IMR-90 (cell line): ENCODE measurements at regions not wholly inside any gene's neighbourhood (a gene's known extent, or its start where the extent isn't known, plus 50 kb on each side); places are given as distances from the start of the nearest gene placed in this dataset.

Experiments used
- ATAC-seq: fragments of 200-7000 bp; cut with Tn5 transposase; 2 replicates; pipeline ENCODE4 v1.9.1; 2020; ENCODE audit warnings: low read depth, mild to moderate bottlenecking, moderate library complexity
- BruUV-seq: library from RNA; stranded (reverse); fragments of 400-500 nt; replicated peaks from 2 replicates; lab custom pipeline; 2021; lab: Mats Ljungman, UMichigan
- CTCF ChIA-PET: fragments of 300-600 bp; formaldehyde crosslinking; extraction: SDS; loops from one replicate; lab custom pipeline; 2021; ENCODE audit warnings: antibody characterized with exemption; lab: Yijun Ruan, JAX
- POLR2A ChIA-PET: fragments of 300-600 bp; sonication (Branson Sonifier 250); formaldehyde crosslinking; loops from one replicate; lab custom pipeline; 2022; ENCODE audit warnings: antibody characterized with exemption; ENCODE audit not compliant: unreplicated experiment; lab: Charles Lee
- DNase-seq: peaks from one replicate; pipeline ENCODE4 v3.0.0; 2013
- H2AFZ ChIP-seq: replicated peaks from 2 replicates; pipeline ENCODE3; 2013; ENCODE audit warnings: low read length, mild to moderate bottlenecking; ENCODE audit not compliant: poor library complexity
- H2AK5ac ChIP-seq: 2 replicates; pipeline ENCODE4 v1.6.1; 2013; ENCODE audit warnings: low read depth, low read length, inconsistent platforms
- H2AK9ac ChIP-seq: replicated peaks from 2 replicates; pipeline ENCODE3; 2013; ENCODE audit warnings: mild to moderate bottlenecking, low read depth, low read length, moderate library complexity; ENCODE audit not compliant: poor library complexity
- H2BK120ac ChIP-seq: 2 replicates; pipeline ENCODE4 v1.6.1; 2013; ENCODE audit warnings: low read depth, low read length, inconsistent platforms
- H2BK15ac ChIP-seq: 3 replicates; pipeline ENCODE4 v1.6.1; 2013; ENCODE audit warnings: low read depth, low read length, inconsistent platforms
- H2BK20ac ChIP-seq: 2 replicates; pipeline ENCODE4 v1.6.1; 2013; ENCODE audit warnings: low read depth, mild to moderate bottlenecking, inconsistent platforms, low read length, moderate library complexity
- H2BK5ac ChIP-seq: 2 replicates; pipeline ENCODE4 v1.6.1; 2013; ENCODE audit warnings: mild to moderate bottlenecking, low read depth, low read length, inconsistent platforms; ENCODE audit not compliant: poor library complexity, severe bottlenecking
- H3K14ac ChIP-seq: replicated peaks from 2 replicates; pipeline ENCODE4 v1.6.1; 2013; ENCODE audit warnings: low read depth, low read length, inconsistent platforms
- H3K18ac ChIP-seq: 2 replicates; pipeline ENCODE4 v1.6.1; 2013; ENCODE audit warnings: low read depth, low read length, control low read depth
- H3K23ac ChIP-seq: 2 replicates; pipeline ENCODE4 v1.6.1; 2013; ENCODE audit warnings: low read depth, low read length, inconsistent platforms
- H3K27ac ChIP-seq: 2 replicates; pipeline ENCODE4 v1.5.1; 2013; ENCODE audit warnings: mild to moderate bottlenecking, control low read depth, low read length; ENCODE audit not compliant: insufficient read depth
- H3K27me3 ChIP-seq: 2 replicates; pipeline ENCODE4 v1.6.1; 2013; ENCODE audit warnings: low read length; ENCODE audit not compliant: control insufficient read depth, insufficient read depth
- H3K36me3 ChIP-seq: 2 replicates; pipeline ENCODE4 v1.6.1; 2013; ENCODE audit warnings: low read length, mixed read lengths; ENCODE audit not compliant: control insufficient read depth, insufficient read depth
- H3K4ac ChIP-seq: 2 replicates; pipeline ENCODE4 v1.6.1; 2013; ENCODE audit warnings: low read depth, low read length, inconsistent platforms
- H3K4me1 ChIP-seq: 2 replicates; pipeline ENCODE4 v1.6.1; 2013; ENCODE audit warnings: low read length, mixed read lengths; ENCODE audit not compliant: control insufficient read depth, insufficient read depth
- H3K4me2 ChIP-seq: 2 replicates; pipeline ENCODE4 v1.6.1; 2013; ENCODE audit warnings: low read depth, mild to moderate bottlenecking, control low read depth, low read length, moderate library complexity
- H3K4me3 ChIP-seq: 2 replicates; pipeline ENCODE4 v1.5.1; 2013; ENCODE audit warnings: low read depth, mild to moderate bottlenecking, control low read depth, low read length, moderate library complexity; ENCODE audit not compliant: insufficient read depth
- H3K56ac ChIP-seq: 2 replicates; pipeline ENCODE4 v1.6.1; 2013; ENCODE audit warnings: low read length, inconsistent platforms; ENCODE audit not compliant: insufficient read depth; ENCODE audit errors: extremely low read depth
- H3K79me1 ChIP-seq, 2 experiments: 2 replicates each; pipeline ENCODE4 v1.6.1; 2013; ENCODE audit warnings: low read length in 2 of 2, inconsistent platforms in 1 of 2, low read depth in 1 of 2
- H3K9ac ChIP-seq: 2 replicates; pipeline ENCODE4 v1.6.1; 2013; ENCODE audit warnings: low read depth, low read length, control low read depth
- H3K9me1 ChIP-seq: 2 replicates; pipeline ENCODE4 v1.6.1; 2013; ENCODE audit warnings: low read length, inconsistent platforms; ENCODE audit not compliant: insufficient read depth
- H3K9me3 ChIP-seq: 2 replicates; pipeline ENCODE4 v1.6.1; 2013; ENCODE audit warnings: low read length; ENCODE audit not compliant: control insufficient read depth, insufficient read depth
- H4K20me1 ChIP-seq: 2 replicates; pipeline ENCODE4 v1.6.1; 2013; ENCODE audit warnings: low read length, inconsistent platforms; ENCODE audit not compliant: insufficient read depth
- H4K5ac ChIP-seq: 2 replicates; pipeline ENCODE4 v1.6.1; 2013; ENCODE audit warnings: mild to moderate bottlenecking, low read depth, low read length, control low read depth
- H4K8ac ChIP-seq, 2 experiments: 2 replicates each; pipeline ENCODE4 v1.6.1; 2013; ENCODE audit warnings: low read depth in 2 of 2, low read length in 2 of 2, control low read depth in 1 of 2, inconsistent platforms in 1 of 2
- H4K91ac ChIP-seq: 2 replicates; pipeline ENCODE4 v1.6.1; 2013; ENCODE audit warnings: low read depth, low read length, inconsistent platforms; ENCODE audit not compliant: insufficient read depth
- BHLHE40 ChIP-seq: fragments of 150-350 bp; IDR thresholded peaks from 2 replicates; pipeline ENCODE4 v1.6.1; 2016; ENCODE audit warnings: mild to moderate bottlenecking, low read depth, low read length
- CEBPB ChIP-seq: IDR thresholded peaks from 2 replicates; pipeline ENCODE4 v1.6.1; 2012; ENCODE audit warnings: low read depth, low read length, improper control_type of control experiment
- CHD1 ChIP-seq: IDR thresholded peaks from 2 replicates; pipeline ENCODE4 v1.6.1; 2012; ENCODE audit warnings: low read depth, low read length, improper control_type of control experiment
- CTCF ChIP-seq: conservative IDR thresholded peaks from 2 replicates; pipeline ENCODE4 v1.5.1; 2012; ENCODE audit warnings: mild to moderate bottlenecking, low read depth, low read length, improper control_type of control experiment
- ELK1 ChIP-seq: fragments of 150-350 bp; IDR thresholded peaks from 2 replicates; pipeline ENCODE4 v1.6.1; 2016; ENCODE audit warnings: low read depth, mild to moderate bottlenecking, low read length, moderate library complexity, borderline replicate concordance
- FOS ChIP-seq: fragments of 150-350 bp; IDR thresholded peaks from 2 replicates; pipeline ENCODE4 v1.6.1; 2016; ENCODE audit warnings: low read depth, low read length
- MAFK ChIP-seq: IDR thresholded peaks from 2 replicates; pipeline ENCODE4 v1.6.1; 2012; ENCODE audit warnings: low read depth, low read length, improper control_type of control experiment
- MAZ ChIP-seq: IDR thresholded peaks from 2 replicates; pipeline ENCODE4 v1.6.1; 2012; ENCODE audit warnings: low read depth, mild to moderate bottlenecking, low read length, improper control_type of control experiment, moderate library complexity, borderline replicate concordance
- MXI1 ChIP-seq: IDR thresholded peaks from 2 replicates; pipeline ENCODE4 v1.6.1; 2012; ENCODE audit warnings: low read depth, mild to moderate bottlenecking, low read length, moderate library complexity, borderline replicate concordance
- NFE2L2 ChIP-seq: fragments of 150-350 bp; IDR thresholded peaks from 2 replicates; pipeline ENCODE4 v1.6.1; 2016; ENCODE audit warnings: low read depth, mild to moderate bottlenecking, low read length
- POLR2A ChIP-seq: IDR thresholded peaks from 2 replicates; pipeline ENCODE4 v1.6.1; 2012; ENCODE audit warnings: mild to moderate bottlenecking, low read depth, low read length
- RAD21 ChIP-seq: IDR thresholded peaks from 2 replicates; pipeline ENCODE4 v1.6.1; 2012; ENCODE audit warnings: low read length, improper control_type of control experiment
- RCOR1 ChIP-seq: IDR thresholded peaks from 2 replicates; pipeline ENCODE4 v1.6.1; 2012; ENCODE audit warnings: mild to moderate bottlenecking, low read length, improper control_type of control experiment; ENCODE audit not compliant: insufficient replicate concordance
- RFX5 ChIP-seq: IDR thresholded peaks from 2 replicates; pipeline ENCODE4 v1.8.0; 2012; ENCODE audit warnings: low read depth, mild to moderate bottlenecking, low read length, moderate library complexity
- SMC3 ChIP-seq: fragments of 150-350 bp; IDR thresholded peaks from 2 replicates; pipeline ENCODE4 v1.6.1; 2016; ENCODE audit warnings: low read depth, mild to moderate bottlenecking, antibody characterized with exemption, low read length, moderate library complexity
- USF2 ChIP-seq: fragments of 150-350 bp; IDR thresholded peaks from 2 replicates; pipeline ENCODE4 v1.6.1; 2017; ENCODE audit warnings: mild to moderate bottlenecking, antibody characterized with exemption, low read length, low read depth
- WGBS, 2 experiments: methylation state at CpG; one replicate each; pipeline versions ENCODE4 v1.1.5 to v1.1.7; 2013; ENCODE audit warnings: missing lambda C conversion rate in 2 of 2; ENCODE audit not compliant: insufficient read length in 1 of 2; ENCODE audit errors: extremely low coverage in 2 of 2; 5-methylcytosine and 5-hydroxymethylcytosine counted together
- dilution Hi-C: fragments of 300-500 bp; cut with HindIII; formaldehyde crosslinking; loops from one replicate; pipeline ENCODE4 v1.14.3; 2018; ENCODE audit warnings: low sequenced_read_pairs; ENCODE audit not compliant: unreplicated experiment
- in situ Hi-C: fragments of 300-500 bp; cut with MboI; formaldehyde crosslinking; loops from 3 replicates; pipeline ENCODE4 v1.14.3; 2019; ENCODE audit warnings: low sequenced_read_pairs, inconsistent platforms, mixed read lengths
- intact Hi-C: fragments of 100-400 bp; cut with micrococcal nuclease; formaldehyde crosslinking; loops from 2 replicates; pipeline ENCODE4 v1.10.0; 2022

- Histone ChIP-seq H3K23ac (no peak overlapping the region), H4K20me1 (no peaks in the 10 kb centered on the region), H3K79me1 (no peaks in the 10 kb centered on the region), H3K36me3 (no peaks in the 10 kb centered on the region), H3K9ac (no peak overlapping the region), H2AK5ac (no peak overlapping the region), H3K14ac (no peak overlapping the region), H3K4me1 (no peaks in the 10 kb centered on the region), H4K8ac (no peak overlapping the region), H2BK20ac (no peak overlapping the region), H2AFZ (no peak overlapping the region), H3K4me3 (no peak overlapping the region), H3K4ac (no peak overlapping the region), H3K9me3 (no peaks in the 10 kb centered on the region; the same call in 1 of the 2 replicates), H2BK120ac (no peak overlapping the region), H4K91ac (no peak overlapping the region), H3K18ac (no peak overlapping the region), H2BK5ac (no peak overlapping the region), H3K56ac (no peak overlapping the region), H2BK15ac (no peak overlapping the region), H2AK9ac (no peak overlapping the region), H3K9me1 (no peaks in the 10 kb centered on the region), H3K27ac (no peak overlapping the region), H3K4me2 (no peak overlapping the region), H3K27me3 (no peaks in the 10 kb centered on the region), H4K5ac (no peak overlapping the region)
- WGBS, 2 experiments: no CpG with 5 or more reads among the region's 2 CpGs
- CTCF ChIA-PET: interaction anchor here (0.6 kb wide), 1 partner anchor 15 kb away, joined by 3 read pairs; no protein-coding TSS in a partner anchor
- ATAC-seq (no peak), DNase-seq (no peak)
- no TSS peak for BruUV-seq
- TF ChIP-seq MAFK (no peak), POLR2A (no peak), RCOR1 (no peak), ELK1 (no peak), BHLHE40 (no peak), RFX5 (no peak), MXI1 (no peak), RAD21 (no peak), MAZ (no peak), USF2 (no peak), FOS (no peak), CEBPB (no peak), SMC3 (no peak), NFE2L2 (no peak), CHD1 (no peak), CTCF (no peak)
- dilution Hi-C loops: no loop called here
- in situ Hi-C loops: no loop called here
- POLR2A ChIA-PET: no interaction called here
- intact Hi-C loops: no loop called here
Measured at GRCh38 chr11:37248145-37248544, 650.1 kb upstream of the RAG2 start.
